GM21526 (cell line): ENCODE measurements at regions not wholly inside any gene's neighbourhood (a gene's known extent, or its start where the extent isn't known, plus 50 kb on each side); places are given as distances from the start of the nearest gene placed in this dataset.

ENCODE experiments used
- ATAC-seq: cut with Tn5 transposase; IDR thresholded peaks from one replicate; pipeline ENCODE4 v1.9.1; 2021; ENCODE audit warnings: moderate library complexity; ENCODE audit not compliant: unreplicated experiment, low FRiP score

- ATAC-seq, result no peak
Observed at GRCh38 chr13:73210218-73210883, 151.5 kb downstream of the KLF5 start.

- ATAC-seq, result no peak
Observed at GRCh38 chr13:73204952-73205351, 146.1 kb downstream of the KLF5 start.

GRCh38 chr13:73201626-73202025 lies 142.8 kb downstream of the KLF5 start:
- no peak for ATAC-seq

GRCh38 chr13:73198991-73199411 lies 140.2 kb downstream of the KLF5 start:
- no peak for ATAC-seq

GRCh38 chr13:73195091-73195490 lies 136.3 kb downstream of the KLF5 start:
- ATAC-seq, result no peak

- ATAC-seq, result no peak
Observed at GRCh38 chr13:73194310-73194709, 135.5 kb downstream of the KLF5 start.

GRCh38 chr13:73193554-73193953 lies 134.7 kb downstream of the KLF5 start:
- no peak for ATAC-seq

GRCh38 chr13:73190477-73190876 lies 131.7 kb downstream of the KLF5 start:
- no peak for ATAC-seq

GRCh38 chr13:73189776-73190175 lies 131.0 kb downstream of the KLF5 start:
- ATAC-seq, result no peak

GRCh38 chr13:73189362-73189761 lies 130.6 kb downstream of the KLF5 start:
- ATAC-seq, result no peak

- ATAC-seq, result no peak
Observed at GRCh38 chr13:73187106-73187505, 128.3 kb downstream of the KLF5 start.

GRCh38 chr13:73179650-73180274 lies 121.0 kb downstream of the KLF5 start:
- no peak for ATAC-seq

GRCh38 chr13:73177916-73178565 lies 119.2 kb downstream of the KLF5 start:
- no peak for ATAC-seq

GRCh38 chr13:73177017-73177416 lies 118.2 kb downstream of the KLF5 start:
- no peak for ATAC-seq

- no peak for ATAC-seq
Observed at GRCh38 chr13:73174521-73175010, 115.8 kb downstream of the KLF5 start.

- no peak for ATAC-seq
Observed at GRCh38 chr13:73173279-73173811, 114.5 kb downstream of the KLF5 start.

- ATAC-seq, result no peak
Observed at GRCh38 chr13:73171926-73172325, 113.1 kb downstream of the KLF5 start.

- no peak for ATAC-seq
Observed at GRCh38 chr13:73171271-73171682, 112.5 kb downstream of the KLF5 start.

- ATAC-seq, result no peak
Observed at GRCh38 chr13:73169971-73170370, 111.2 kb downstream of the KLF5 start.

- ATAC-seq, result no peak
Observed at GRCh38 chr13:73168953-73169401, 110.2 kb downstream of the KLF5 start.

GRCh38 chr13:73168226-73168952 lies 109.6 kb downstream of the KLF5 start:
- ATAC-seq, result no peak
